ENCODE measurements at regions not wholly inside any gene's neighbourhood (a gene's known extent, or its start where the extent isn't known, plus 50 kb on each side); places are given as distances from the start of the nearest gene placed in this dataset.

DNA sequence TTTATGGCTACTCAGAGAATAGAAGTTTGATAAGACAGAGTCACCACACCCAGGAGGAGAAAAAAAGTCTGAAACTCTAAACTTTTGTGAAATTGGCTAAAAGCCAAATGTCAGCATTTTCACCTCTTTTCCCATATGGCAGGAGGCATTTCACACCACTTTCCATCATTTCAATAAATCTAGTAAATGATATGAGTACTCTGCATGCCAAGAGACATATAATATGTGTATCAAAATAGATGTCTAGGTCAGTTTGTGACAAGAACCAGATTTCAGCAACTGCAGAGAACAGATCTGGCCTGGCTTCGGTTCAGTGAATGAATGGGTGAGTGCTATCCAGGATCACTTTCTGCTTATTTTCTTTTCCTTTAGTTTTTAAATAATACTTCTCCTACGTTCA is 470.8 kb downstream of the ENC1 start:
- no peaks in the 10 kb centered on the region for H3K79me2 ChIP-seq (ENCODE audit: control insufficient read depth in 1 of 2, insufficient read depth in 2 of 2, low read length in 2 of 2)

More for the DNA sequence above, 470.8 kb downstream of the ENC1 start:
- H3K9ac ChIP-seq (replicated peaks in 1 of 4; ENCODE audit: extremely low read depth in 1 of 4, low read depth in 3 of 4, low read length in 3 of 4): no peak overlapping the region
- ChIA-PET CTCF (ENCODE audit: partially characterized antibody) (no interaction called here), POLR2A (ENCODE audit: partially characterized antibody) (no interaction called here)
- no peaks in the 10 kb centered on the region for H3K36me3 ChIP-seq (ENCODE audit: control insufficient read depth in 2 of 4, insufficient read depth in 4 of 4, low read length in 3 of 4)
- no peak overlapping the region for H2BK12ac ChIP-seq (ENCODE audit: low read depth, low read length)
- no peak overlapping the region for H2BK15ac ChIP-seq (ENCODE audit: low read length)
- WGBS, 2 experiments (ENCODE audit: extremely low coverage in 1 of 2, insufficient coverage in 1 of 2, insufficient read length in 1 of 2, insufficient replicate concordance in 2 of 2, low coverage in 1 of 2, low lambda C conversion rate in 2 of 2, missing lambda C conversion rate in 1 of 2): 84 to 100% methylated on average over 1 to 2 of the region's 2 CpGs
- no peaks in the 10 kb centered on the region for H4K20me1 ChIP-seq (replicated peaks in 1 of 2; ENCODE audit: control insufficient read depth in 1 of 2, insufficient read depth in 2 of 2, low read length in 2 of 2)
- no peak overlapping the region for H4K91ac ChIP-seq (replicated peaks; ENCODE audit: insufficient read length, low read length)
- no peak for DNase-seq (ENCODE audit: low read depth in 1 of 2, low spot score in 2 of 2)
- no peak overlapping the region for H2AFZ ChIP-seq (ENCODE audit: low read length)
- no peaks in the 10 kb centered on the region for H3K79me1 ChIP-seq (ENCODE audit: low read depth, low read length)
- no peak overlapping the region for H2AK5ac ChIP-seq (ENCODE audit: low read depth, low read length)
- no peaks in the 10 kb centered on the region for H3K23me2 ChIP-seq (ENCODE audit: low read depth, low read length)
- TF ChIP-seq CREB1 (IDR thresholded peaks at IDR 0.05): no peak
- no peak for TF ChIP-seq SIRT6 (IDR thresholded peaks at IDR 0.05; ENCODE audit: low read length)
- TF ChIP-seq KDM5A (IDR thresholded peaks at IDR 0.05; ENCODE audit: low read length): no peak
- TF ChIP-seq SUZ12 (IDR thresholded peaks at IDR 0.05; ENCODE audit: low read length): no peak
- no peak for TF ChIP-seq CBX5 (IDR thresholded peaks at IDR 0.05; ENCODE audit: low read depth, low read length)
- no peak for TF ChIP-seq CHD1 (IDR thresholded peaks at IDR 0.05; ENCODE audit: low read depth, low read length)
- no peak for TF ChIP-seq POLR2AphosphoS5 (IDR thresholded peaks at IDR 0.05; ENCODE audit: low read depth, low read length)
- TF ChIP-seq TEAD4 (IDR thresholded peaks at IDR 0.05; ENCODE audit: low read depth, low read length): no peak
- no peak overlapping the region for H3K4me2 ChIP-seq (ENCODE audit: insufficient read depth in 1 of 2, low read depth in 2 of 2, low read length in 2 of 2)
- H3K4me1 ChIP-seq (replicated peaks in 1 of 4; ENCODE audit: control insufficient read depth in 3 of 4, insufficient read depth in 4 of 4, low read length in 3 of 4): peaks cover 0 to 5% (median 0%) of the 10 kb centered on the region in 4 experiments; a peak in 1 of 7 replicates
- no peaks in the 10 kb centered on the region for H3K9me3 ChIP-seq (ENCODE audit: insufficient read depth in 2 of 2, low read depth in 1 of 2, low read length in 1 of 2)
- H2BK120ac ChIP-seq (replicated peaks; ENCODE audit: low read depth, low read length): no peak overlapping the region
- FAIRE-seq: no peak
- H3K14ac ChIP-seq (ENCODE audit: insufficient read length): no peak overlapping the region
- H3K18ac ChIP-seq (ENCODE audit: extremely low read depth, low read length): no peak overlapping the region
- H3K23ac ChIP-seq (ENCODE audit: insufficient read length): no peak overlapping the region
- H3K27me3 ChIP-seq (replicated peaks in 1 of 4; ENCODE audit: control insufficient read depth in 3 of 4, extremely low read depth in 1 of 4, insufficient read depth in 3 of 4, low read length in 3 of 4): no peaks in the 10 kb centered on the region
- H3K4ac ChIP-seq (replicated peaks; ENCODE audit: insufficient read length, low read depth, low read length): no peak overlapping the region
- H3K4me3 ChIP-seq (ENCODE audit: extremely low read depth in 1 of 4, insufficient read depth in 2 of 4, low read depth in 3 of 4, low read length in 4 of 4): no peak overlapping the region
- H2BK20ac ChIP-seq (ENCODE audit: low read length): no peak overlapping the region
- no peak overlapping the region for H2BK5ac ChIP-seq (ENCODE audit: low read depth, low read length)
- H3K27ac ChIP-seq (ENCODE audit: low read depth, low read length): no peak overlapping the region
- no peak overlapping the region for H3K56ac ChIP-seq (replicated peaks; ENCODE audit: insufficient read length, low read depth, low read length)
- H4K8ac ChIP-seq (ENCODE audit: extremely low read depth, insufficient read depth, low read length): no peak overlapping the region
- H4K5ac ChIP-seq (ENCODE audit: insufficient read length, low read depth, low read length): no peak overlapping the region
